Fibroblast of pulmonary artery (primary cell): ENCODE measurements at regions not wholly inside any gene's neighbourhood (a gene's known extent, or its start where the extent isn't known, plus 50 kb on each side); places are given as distances from the start of the nearest gene placed in this dataset.

Experiments used
- DNase-seq: peaks from one replicate; pipeline ENCODE4 v3.0.0-alpha.2; 2010; ENCODE audit warnings: low read depth
- H3K4me3 ChIP-seq: replicated peaks from 2 replicates; pipeline ENCODE4 v1.5.1; 2011; ENCODE audit warnings: low read depth, mild to moderate bottlenecking, control low read depth, low read length, moderate library complexity
- CTCF ChIP-seq: IDR thresholded peaks from 2 replicates; pipeline ENCODE4 v1.5.1; 2011; ENCODE audit warnings: mild to moderate bottlenecking, control low read depth, low read length, inconsistent platforms; ENCODE audit errors: missing control alignments

- no peak for DNase-seq
- H3K4me3 ChIP-seq, result no peak overlapping the region
- no peak for TF ChIP-seq CTCF
These were observed 688.2 kb upstream of the KIF2B start for GRCh38 chr17:53134548-53134947.

- no peak overlapping the region for H3K4me3 ChIP-seq
- TF ChIP-seq CTCF, result no peak
- no peak for DNase-seq
These were observed 688.9 kb upstream of the KIF2B start for GRCh38 chr17:53133876-53134275.

GRCh38 chr17:53129863-53130262, 692.9 kb upstream of the KIF2B start:
- no peak for TF ChIP-seq CTCF
- DNase-seq, result no peak
- H3K4me3 ChIP-seq, result no peak overlapping the region

- H3K4me3 ChIP-seq, result no peak overlapping the region
- DNase-seq, result no peak
- no peak for TF ChIP-seq CTCF
These were observed 695.4 kb upstream of the KIF2B start for GRCh38 chr17:53127331-53127730.

GRCh38 chr17:53122966-53123365, 699.8 kb upstream of the KIF2B start:
- no peak overlapping the region for H3K4me3 ChIP-seq
- no peak for TF ChIP-seq CTCF
- DNase-seq, result no peak

- no peak overlapping the region for H3K4me3 ChIP-seq
- no peak for DNase-seq
- no peak for TF ChIP-seq CTCF
These were observed 703.0 kb upstream of the KIF2B start for GRCh38 chr17:53119773-53120172.

- H3K4me3 ChIP-seq, result no peak overlapping the region
- no peak for DNase-seq
- TF ChIP-seq CTCF, result no peak
These were observed 703.8 kb upstream of the KIF2B start for GRCh38 chr17:53118948-53119347.
